Astrocyte of the cerebellum (primary cell): ENCODE measurements at regions not wholly inside any gene's neighbourhood (a gene's known extent, or its start where the extent isn't known, plus 50 kb on each side); places are given as distances from the start of the nearest gene placed in this dataset.

ENCODE experiments used
- DNase-seq: peaks from one replicate; pipeline ENCODE4 v3.0.0-alpha.2; 2011; ENCODE audit warnings: low read depth
- H3K4me3 ChIP-seq: 2 replicates; pipeline ENCODE4 v1.5.1; 2011; ENCODE audit warnings: mild to moderate bottlenecking, low read depth, low read length, moderate library complexity
- in situ Hi-C: cut with HindIII; loops from 2 replicates; pipeline ENCODE4 v1.10.0; 2017; ENCODE audit warnings: low sequenced_read_pairs
- TF ChIP-seq, protein P1 (sequence below): IDR thresholded peaks from 2 replicates; pipeline ENCODE4 v1.5.1; 2012; ENCODE audit warnings: low read length, low read depth, moderate library complexity, mild to moderate bottlenecking; ENCODE audit errors: missing control alignments

DNA sequence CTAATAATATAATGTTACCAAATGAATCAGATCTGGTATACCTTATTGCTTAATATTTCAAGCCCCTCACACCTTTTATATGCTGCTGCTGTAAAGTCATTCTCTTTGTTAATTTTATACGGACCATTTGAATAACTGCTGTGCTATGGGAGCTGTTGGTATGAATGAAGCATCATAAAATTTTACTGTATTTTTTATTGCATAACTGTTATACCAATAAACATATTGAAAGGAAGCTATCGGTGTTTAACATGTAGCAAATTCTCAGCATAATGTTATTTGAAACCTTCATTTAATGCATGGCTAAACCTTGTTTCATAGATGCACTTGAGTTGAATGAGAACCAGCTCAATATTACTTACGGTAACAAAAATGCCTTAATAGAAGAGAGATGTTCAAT is 1040.3 kb downstream of the SOCS6 start:
- TF ChIP-seq, protein P1, sequence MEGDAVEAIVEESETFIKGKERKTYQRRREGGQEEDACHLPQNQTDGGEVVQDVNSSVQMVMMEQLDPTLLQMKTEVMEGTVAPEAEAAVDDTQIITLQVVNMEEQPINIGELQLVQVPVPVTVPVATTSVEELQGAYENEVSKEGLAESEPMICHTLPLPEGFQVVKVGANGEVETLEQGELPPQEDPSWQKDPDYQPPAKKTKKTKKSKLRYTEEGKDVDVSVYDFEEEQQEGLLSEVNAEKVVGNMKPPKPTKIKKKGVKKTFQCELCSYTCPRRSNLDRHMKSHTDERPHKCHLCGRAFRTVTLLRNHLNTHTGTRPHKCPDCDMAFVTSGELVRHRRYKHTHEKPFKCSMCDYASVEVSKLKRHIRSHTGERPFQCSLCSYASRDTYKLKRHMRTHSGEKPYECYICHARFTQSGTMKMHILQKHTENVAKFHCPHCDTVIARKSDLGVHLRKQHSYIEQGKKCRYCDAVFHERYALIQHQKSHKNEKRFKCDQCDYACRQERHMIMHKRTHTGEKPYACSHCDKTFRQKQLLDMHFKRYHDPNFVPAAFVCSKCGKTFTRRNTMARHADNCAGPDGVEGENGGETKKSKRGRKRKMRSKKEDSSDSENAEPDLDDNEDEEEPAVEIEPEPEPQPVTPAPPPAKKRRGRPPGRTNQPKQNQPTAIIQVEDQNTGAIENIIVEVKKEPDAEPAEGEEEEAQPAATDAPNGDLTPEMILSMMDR = no peak
- in situ Hi-C loops = no loop called here
- H3K4me3 ChIP-seq = no peak overlapping the region
- no peak for DNase-seq

DNA sequence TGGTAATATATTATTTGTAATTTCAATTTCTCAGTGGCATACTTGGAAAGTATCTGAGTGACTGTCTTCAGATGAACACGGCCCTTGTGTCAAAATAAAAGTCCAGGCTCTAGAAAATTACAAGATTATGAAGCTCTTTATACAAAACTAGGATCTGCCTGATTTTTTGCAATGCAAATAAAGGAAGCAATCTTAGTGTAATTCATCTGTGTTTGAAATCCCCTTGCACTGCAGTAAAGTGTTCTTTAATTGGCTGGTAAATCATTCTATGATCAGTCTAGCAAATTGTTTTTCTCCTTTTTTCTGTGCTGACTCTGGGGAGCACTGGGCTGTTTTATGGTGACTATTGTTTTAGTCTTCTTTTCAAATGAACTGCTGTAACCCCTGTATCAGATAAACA is 1039.0 kb downstream of the SOCS6 start:
- in situ Hi-C loops = no loop called here
- no peak overlapping the region for H3K4me3 ChIP-seq
- TF ChIP-seq, protein P1 = no peak
- no peak for DNase-seq

DNA sequence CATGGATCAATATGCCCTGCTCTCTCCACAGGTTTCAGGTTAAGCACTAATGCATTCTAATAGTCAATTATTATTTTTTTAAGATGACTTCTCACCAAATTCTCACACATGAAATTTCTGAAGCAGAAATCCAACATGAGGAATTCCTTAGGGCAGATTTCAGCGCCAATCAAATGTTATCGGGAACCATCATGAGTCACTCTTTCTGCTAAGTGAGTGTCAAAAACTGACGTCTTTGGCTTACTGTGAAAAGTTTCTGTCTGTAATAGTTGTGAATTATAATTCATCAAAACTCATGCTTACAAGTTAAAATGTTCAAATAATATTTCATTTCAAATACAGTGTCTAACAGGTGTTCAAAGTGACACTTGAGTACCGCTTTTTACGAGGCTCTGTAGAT is 1038.6 kb downstream of the SOCS6 start:
- DNase-seq = no peak
- in situ Hi-C loops = no loop called here
- TF ChIP-seq, protein P1 = no peak

DNA sequence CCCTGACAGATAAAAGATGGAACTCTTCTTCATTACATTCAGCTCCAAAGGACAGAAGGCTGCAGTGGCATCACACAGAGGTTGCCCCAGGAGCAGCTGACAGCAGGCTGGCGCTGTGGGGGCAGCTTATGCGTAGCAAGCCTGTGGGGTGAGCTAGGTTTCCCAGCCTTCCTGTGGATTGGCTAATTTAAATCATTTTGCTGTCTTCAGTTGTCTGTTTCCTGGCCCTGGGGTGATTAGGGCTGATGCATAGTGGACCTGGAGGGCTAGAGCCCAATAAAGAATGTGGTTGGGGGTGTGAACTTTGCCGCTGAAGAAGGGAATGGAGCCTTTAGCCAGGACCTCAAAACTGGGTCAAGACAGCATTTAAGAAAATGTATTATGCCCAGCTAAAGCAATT is 1038.0 kb downstream of the SOCS6 start:
- in situ Hi-C loops = no loop called here
- no peak for DNase-seq
- H3K4me3 ChIP-seq = no peak overlapping the region
- TF ChIP-seq, protein P1 = no peak

More for the DNA sequence above, 1038.6 kb downstream of the SOCS6 start:
- no peak overlapping the region for H3K4me3 ChIP-seq

DNA sequence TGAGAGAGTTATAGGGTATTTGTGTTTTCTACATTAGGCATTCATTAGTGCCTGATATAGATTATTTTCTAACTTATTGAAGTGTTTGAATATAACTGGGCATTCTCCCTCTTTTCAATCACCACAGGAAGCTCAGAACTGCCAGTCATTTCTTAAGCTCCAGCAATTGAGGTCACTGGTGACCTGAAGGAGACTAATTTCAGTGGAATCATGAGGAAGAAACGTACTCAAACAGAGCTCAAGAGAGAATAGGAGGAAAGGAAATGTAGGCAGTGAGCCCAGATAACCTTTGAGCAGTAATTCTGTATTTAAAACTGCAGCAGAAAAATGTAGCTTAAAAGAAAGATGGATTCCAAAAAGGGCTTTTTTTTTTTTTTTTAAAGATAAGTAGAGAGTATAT is 1035.5 kb downstream of the SOCS6 start:
- TF ChIP-seq, protein P1 = no peak
- no peak for DNase-seq
- no peak overlapping the region for H3K4me3 ChIP-seq
- in situ Hi-C loops = no loop called here

DNA sequence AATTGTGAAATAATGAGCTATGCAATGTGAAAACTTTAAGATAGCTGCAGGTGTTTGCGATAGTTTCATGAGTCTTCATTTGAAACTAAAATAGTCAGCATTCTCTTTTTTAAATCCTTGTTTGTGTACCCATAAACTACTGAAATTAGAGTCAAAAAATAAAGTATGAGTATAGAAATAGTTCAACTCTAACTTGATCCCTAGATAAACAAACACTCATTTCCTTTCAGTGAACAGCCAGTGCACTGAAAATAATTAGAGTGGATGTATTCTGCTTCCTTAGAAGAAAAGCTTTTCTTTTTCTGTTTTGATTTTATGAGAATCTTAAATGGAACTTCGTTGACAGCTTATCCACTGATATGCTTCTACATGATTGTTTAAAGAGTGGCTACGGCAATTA is 1033.4 kb downstream of the SOCS6 start:
- no peak overlapping the region for H3K4me3 ChIP-seq
- DNase-seq = no peak
- TF ChIP-seq, protein P1 = no peak
- in situ Hi-C loops = no loop called here

DNA sequence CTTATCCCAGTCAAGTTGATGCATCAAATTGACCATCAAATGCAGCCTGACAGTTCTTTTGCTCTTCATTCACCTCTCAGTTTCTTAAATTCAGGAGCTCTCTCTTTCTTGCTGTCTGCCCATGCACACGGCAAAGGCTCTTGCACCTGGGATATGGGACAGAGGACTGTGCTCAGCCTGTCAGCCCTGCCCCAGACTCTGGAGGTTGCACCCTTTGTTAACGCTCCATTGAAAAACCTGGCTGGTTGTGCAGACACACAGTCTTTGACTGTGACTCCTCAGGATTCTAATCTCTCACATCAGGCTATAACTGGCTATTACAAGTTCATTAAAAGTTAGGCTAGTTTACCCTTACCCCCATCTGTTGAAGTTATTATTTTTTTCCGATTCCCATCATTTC is 1032.5 kb downstream of the SOCS6 start:
- TF ChIP-seq, protein P1 = no peak
- in situ Hi-C loops = no loop called here
- no peak overlapping the region for H3K4me3 ChIP-seq
- no peak for DNase-seq
